ENCODE measurements at regions not wholly inside any gene's neighbourhood (a gene's known extent, or its start where the extent isn't known, plus 50 kb on each side); places are given as distances from the start of the nearest gene placed in this dataset.
"Not testable (repeated sequence)": the region's sequence is repeated elsewhere in the genome, so short reads cannot be mapped to it uniquely, and the experiment has no call there.

DNA sequence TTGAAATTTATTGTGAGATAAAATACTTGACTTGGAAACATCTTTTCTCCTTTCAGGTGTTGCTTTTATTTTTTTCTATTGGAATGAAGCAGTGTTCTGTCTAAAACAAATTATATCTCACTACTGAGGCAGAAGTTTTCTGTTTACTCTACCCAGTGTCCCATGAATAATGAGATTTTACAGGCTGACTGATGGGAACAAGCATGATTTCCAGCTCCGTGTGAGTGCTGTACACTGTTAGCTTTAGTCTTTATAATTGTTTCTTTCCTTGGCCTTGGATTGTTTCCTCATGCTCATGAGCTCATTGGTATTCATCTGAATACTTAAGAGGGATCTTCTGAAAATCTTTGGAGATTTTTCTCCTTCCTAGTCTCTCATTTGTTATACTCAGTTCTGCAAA lies 2049.5 kb upstream of the PRR20A start:
- H3K4me1 Mint-ChIP-seq (ENCODE audit: low read depth in 2 of 2), result no peaks in the 10 kb centered on the region
- peaks cover 14% of the 10 kb centered on the region for H3K9me3 Mint-ChIP-seq
- H3K27me3 Mint-ChIP-seq, result no peaks in the 10 kb centered on the region
- H3K4me3 Mint-ChIP-seq, result no peak overlapping the region
- no peaks in the 10 kb centered on the region for H3K36me3 Mint-ChIP-seq
- ATAC-seq (no peak), DNase-seq (ENCODE audit: low spot score) (no peak)
- H3K27ac Mint-ChIP-seq, result no peak overlapping the region

- Mint-ChIP-seq H3K27ac (no peak overlapping the region), H3K4me3 (no peak overlapping the region), H3K36me3 (peaks cover 4% of the 10 kb centered on the region), H3K4me1 (ENCODE audit: low read depth in 2 of 2) (no peaks in the 10 kb centered on the region), H3K9me3 (peaks cover 15% of the 10 kb centered on the region), H3K27me3 (no peaks in the 10 kb centered on the region)
- DNase-seq (ENCODE audit: low spot score) (no peak), ATAC-seq (no peak)
Observed at GRCh38 chr13:55106509-55106908, 2034.2 kb upstream of the PRR20A start.

GRCh38 chr13:55120631-55121030 lies 2020.1 kb upstream of the PRR20A start:
- Mint-ChIP-seq H3K4me1 (ENCODE audit: low read depth in 2 of 2) (no peaks in the 10 kb centered on the region), H3K27ac (no peak overlapping the region), H3K27me3 (no peaks in the 10 kb centered on the region), H3K36me3 (no peaks in the 10 kb centered on the region), H3K4me3 (no peak overlapping the region), H3K9me3 (peaks cover 14% of the 10 kb centered on the region)
- DNase-seq (ENCODE audit: low spot score) (no peak), ATAC-seq (no peak)

DNA sequence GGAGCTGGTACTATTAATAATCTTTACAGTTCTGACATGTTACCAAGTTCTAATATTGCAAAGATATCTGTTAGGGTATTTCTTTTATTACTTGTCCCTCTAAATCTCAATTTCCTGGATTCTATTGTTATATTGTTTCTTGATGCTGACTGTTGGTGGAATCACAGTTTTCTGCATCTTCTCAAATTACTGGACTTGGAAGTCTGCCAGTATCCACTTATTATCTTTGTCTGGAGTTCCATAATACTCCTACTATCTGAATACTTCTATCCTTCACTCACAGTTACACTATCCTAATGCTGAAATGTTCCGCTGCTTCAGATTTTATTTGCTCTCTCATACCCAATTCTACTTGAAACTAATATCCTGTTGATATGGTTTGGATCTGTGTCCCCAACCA lies 1985.7 kb upstream of the PRR20A start:
- ATAC-seq, result no peak

GRCh38 chr13:55159765-55160164 lies 1981.0 kb upstream of the PRR20A start:
- Mint-ChIP-seq H3K27me3 (no peaks in the 10 kb centered on the region), H3K4me1 (ENCODE audit: low read depth in 2 of 2) (no peaks in the 10 kb centered on the region), H3K36me3 (no peaks in the 10 kb centered on the region), H3K4me3 (no peak overlapping the region), H3K27ac (no peak overlapping the region), H3K9me3 (peaks cover 34% of the 10 kb centered on the region)
- ATAC-seq (no peak), DNase-seq (ENCODE audit: low spot score) (no peak)

More for the DNA sequence above, 1985.7 kb upstream of the PRR20A start:
- Mint-ChIP-seq H3K27me3 (no peaks in the 10 kb centered on the region), H3K9me3 (peaks cover 33% of the 10 kb centered on the region), H3K4me3 (no peak overlapping the region), H3K27ac (no peak overlapping the region), H3K36me3 (no peaks in the 10 kb centered on the region), H3K4me1 (ENCODE audit: low read depth in 2 of 2) (no peaks in the 10 kb centered on the region)
- no peak for DNase-seq (ENCODE audit: low spot score)

DNA sequence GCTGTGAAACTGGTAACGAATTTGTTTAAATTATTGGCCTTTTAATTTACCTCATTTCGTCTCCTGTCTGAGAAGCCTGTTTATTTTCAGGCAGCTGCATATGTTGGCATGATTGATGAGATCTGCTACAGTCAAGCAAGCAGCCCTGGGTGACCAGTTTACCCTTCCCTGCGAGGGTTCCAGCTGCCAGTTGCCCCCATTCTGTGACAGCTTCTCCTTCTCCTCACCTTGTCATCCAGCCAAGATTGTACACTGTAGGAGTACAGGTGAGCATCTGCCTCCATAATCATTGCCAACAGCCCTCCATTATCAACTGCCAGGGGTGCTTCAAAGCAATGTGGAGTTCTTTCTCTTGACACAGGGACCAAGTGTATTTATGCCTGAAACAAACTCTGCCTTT lies 1979.9 kb upstream of the PRR20A start:
- DNase-seq (ENCODE audit: low spot score) (no peak), ATAC-seq (no peak)
- Mint-ChIP-seq H3K9me3 (peaks cover 26% of the 10 kb centered on the region), H3K36me3 (no peaks in the 10 kb centered on the region), H3K4me1 (ENCODE audit: low read depth in 2 of 2) (no peaks in the 10 kb centered on the region), H3K27me3 (no peaks in the 10 kb centered on the region), H3K4me3 (no peak overlapping the region), H3K27ac (no peak overlapping the region)

DNA sequence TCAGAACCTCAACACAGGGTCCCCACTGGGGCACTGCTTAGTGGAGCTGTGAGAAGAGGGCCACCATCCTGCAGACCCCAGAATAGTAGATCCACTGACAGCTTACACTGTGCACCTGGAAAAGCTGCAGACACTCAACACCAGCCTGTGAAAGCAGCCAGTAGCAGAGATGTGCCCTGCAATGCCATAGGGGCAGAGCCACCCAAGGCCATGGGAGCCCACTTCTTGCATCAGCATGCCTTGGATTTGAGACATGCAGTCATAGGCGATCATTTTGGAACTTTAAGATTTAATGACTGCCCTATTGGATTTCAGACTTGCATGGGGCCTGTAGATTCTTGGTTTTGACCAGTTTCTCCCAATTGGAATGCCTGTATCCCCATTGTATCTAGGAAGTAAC lies 1962.1 kb upstream of the PRR20A start:
- H3K4me1 Mint-ChIP-seq (ENCODE audit: low read depth in 2 of 2); H3K27me3 Mint-ChIP-seq; ATAC-seq; H3K4me3 Mint-ChIP-seq; H3K27ac Mint-ChIP-seq; DNase-seq (ENCODE audit: low spot score): not testable (repeated sequence)
- Mint-ChIP-seq H3K36me3 (peaks cover 12% of the 10 kb centered on the region), H3K9me3 (peaks cover 21% of the 10 kb centered on the region)

DNA sequence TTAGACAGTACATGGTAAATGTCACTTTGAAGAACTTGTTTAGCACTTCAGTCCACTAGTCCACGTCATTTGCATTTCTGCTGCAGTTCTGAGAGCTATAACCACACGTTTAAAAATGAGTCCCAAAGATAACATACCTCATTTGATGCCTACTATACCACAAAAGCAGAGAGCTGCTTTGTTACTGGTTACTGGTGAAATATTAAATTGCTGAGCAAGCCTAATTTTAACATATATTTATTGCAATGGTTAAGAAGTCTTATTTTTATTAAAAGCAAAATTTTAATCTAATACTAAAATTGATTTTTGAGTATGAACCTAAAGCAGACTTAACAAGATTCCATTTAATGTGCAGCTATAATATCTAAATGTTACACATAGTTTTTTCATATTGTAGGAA lies 1949.7 kb upstream of the PRR20A start:
- Mint-ChIP-seq H3K36me3 (no peaks in the 10 kb centered on the region), H3K27me3 (no peaks in the 10 kb centered on the region), H3K4me3 (no peak overlapping the region), H3K9me3 (no peaks in the 10 kb centered on the region), H3K27ac (no peak overlapping the region), H3K4me1 (ENCODE audit: low read depth in 2 of 2) (no peaks in the 10 kb centered on the region)
- ATAC-seq, result no peak
- DNase-seq (ENCODE audit: low spot score), result no peak

DNA sequence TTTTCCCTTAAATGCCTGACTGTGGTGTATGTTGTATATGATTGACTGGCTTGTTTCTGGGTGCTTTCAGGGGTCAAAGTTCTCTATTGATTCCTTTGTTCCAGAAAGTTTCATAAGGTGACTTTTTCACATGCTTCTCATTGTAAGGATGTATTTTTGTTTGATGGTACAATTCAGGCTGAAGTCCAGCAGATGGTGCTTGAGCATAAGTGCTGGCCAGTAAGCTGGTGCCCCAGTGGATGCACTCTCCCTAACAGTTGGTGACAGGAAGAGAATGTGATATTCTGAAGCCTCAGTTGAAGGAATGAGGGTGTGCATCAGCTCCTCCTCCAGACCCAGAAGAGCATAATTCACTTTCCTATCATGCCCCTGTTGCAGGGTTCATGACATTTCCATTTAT lies 1941.6 kb upstream of the PRR20A start:
- ATAC-seq, result no peak

DNA sequence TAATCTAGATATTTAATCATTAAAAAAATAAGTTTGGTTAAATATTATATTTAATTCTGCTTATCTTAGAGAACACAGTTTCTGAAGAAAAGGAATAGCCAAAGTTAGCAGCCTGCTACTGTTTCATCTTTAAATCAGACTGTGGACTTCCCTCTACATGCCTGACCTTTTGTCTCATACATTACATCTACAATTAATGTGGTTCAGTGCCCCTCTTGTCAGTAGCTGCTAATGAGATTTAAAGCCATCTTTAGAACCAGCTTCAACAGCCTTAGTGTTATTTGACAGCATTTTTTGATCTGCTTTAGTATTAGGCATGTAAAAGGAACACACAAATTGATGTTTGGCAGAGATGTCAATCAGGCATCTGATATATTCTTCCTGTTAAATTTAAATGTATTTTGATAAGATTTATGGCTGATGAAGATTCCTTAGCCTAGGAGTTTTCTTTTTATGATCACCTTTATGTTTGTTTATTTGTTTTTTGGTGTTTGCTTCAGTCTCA lies 1925.8 kb upstream of the PRR20A start:
- Mint-ChIP-seq H3K4me3 (no peak overlapping the region), H3K27ac (no peak overlapping the region), H3K4me1 (ENCODE audit: low read depth in 2 of 2) (no peaks in the 10 kb centered on the region), H3K9me3 (peaks cover 6% of the 10 kb centered on the region), H3K27me3 (no peaks in the 10 kb centered on the region), H3K36me3 (no peaks in the 10 kb centered on the region)
- ATAC-seq, result no peak
- no peak for DNase-seq (ENCODE audit: low spot score)

More for the DNA sequence above, 1941.6 kb upstream of the PRR20A start:
- no peak overlapping the region for H3K27ac Mint-ChIP-seq
- H3K9me3 Mint-ChIP-seq, result peaks cover 11% of the 10 kb centered on the region
- no peaks in the 10 kb centered on the region for H3K4me1 Mint-ChIP-seq (ENCODE audit: low read depth in 2 of 2)
- DNase-seq (ENCODE audit: low spot score), result no peak
- no peak overlapping the region for H3K4me3 Mint-ChIP-seq
- H3K27me3 Mint-ChIP-seq, result no peaks in the 10 kb centered on the region
- H3K36me3 Mint-ChIP-seq, result peaks cover 6% of the 10 kb centered on the region

DNA sequence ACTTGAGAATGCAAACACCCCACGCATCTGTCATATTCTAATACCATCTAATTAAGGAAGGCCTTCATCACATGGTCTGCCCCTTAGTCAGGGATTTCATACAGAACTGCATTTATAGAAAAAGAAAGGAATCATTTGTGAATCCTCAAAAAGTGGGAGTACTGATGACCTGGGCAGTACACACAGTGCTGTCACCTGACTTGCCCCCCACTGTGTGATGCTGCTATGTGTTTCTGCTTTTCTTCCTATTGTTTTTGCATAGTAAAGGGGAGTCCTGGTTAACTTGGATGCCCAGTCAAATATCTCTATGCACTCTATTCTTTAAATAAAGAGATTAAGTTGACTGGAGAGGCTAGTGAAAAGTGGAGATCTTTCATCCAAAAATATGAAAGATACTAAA lies 1921.2 kb upstream of the PRR20A start:
- Mint-ChIP-seq H3K27me3 (no peaks in the 10 kb centered on the region), H3K9me3 (peaks cover 3% of the 10 kb centered on the region), H3K36me3 (no peaks in the 10 kb centered on the region), H3K27ac (no peak overlapping the region), H3K4me3 (no peak overlapping the region), H3K4me1 (ENCODE audit: low read depth in 2 of 2) (no peaks in the 10 kb centered on the region)
- no peak for ATAC-seq
- DNase-seq (ENCODE audit: low spot score), result no peak

DNA sequence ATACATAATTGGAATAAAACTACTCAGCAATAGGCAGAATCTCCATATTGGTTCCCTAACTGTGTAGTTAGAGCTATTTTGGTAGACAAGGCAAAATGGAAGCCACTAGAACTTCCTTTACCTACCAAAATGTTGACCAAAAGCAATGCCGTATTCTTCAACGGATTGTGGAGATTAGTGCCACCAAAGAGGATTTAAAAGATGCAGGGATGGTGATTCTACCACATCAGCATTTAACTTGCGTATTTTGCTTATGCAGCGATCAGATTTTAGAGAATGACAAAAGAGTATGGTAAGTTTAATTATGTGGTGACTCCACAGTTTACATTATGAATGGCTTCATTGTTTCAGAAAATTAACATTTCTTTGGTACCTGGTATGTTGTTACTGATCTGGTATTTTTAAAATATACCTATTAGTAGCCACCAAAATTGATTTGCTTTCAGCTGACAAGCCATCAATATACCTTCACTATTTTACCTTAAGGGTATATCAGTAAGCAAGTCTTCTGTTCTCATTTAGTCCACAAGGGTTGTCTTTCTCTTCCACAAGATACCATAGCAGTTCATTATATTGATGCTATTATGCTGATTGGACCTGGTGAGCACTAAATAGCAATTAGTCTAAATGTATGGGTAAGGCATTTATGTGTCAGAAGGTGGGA lies 1910.7 kb upstream of the PRR20A start:
- Mint-ChIP-seq H3K27ac (no peak overlapping the region), H3K9me3 (peaks cover 8% of the 10 kb centered on the region), H3K27me3 (no peaks in the 10 kb centered on the region), H3K4me1 (ENCODE audit: low read depth in 2 of 2) (no peaks in the 10 kb centered on the region), H3K36me3 (peaks cover 5% of the 10 kb centered on the region), H3K4me3 (no peak overlapping the region)
- DNase-seq (ENCODE audit: low spot score), result no peak
- no peak for ATAC-seq

DNA sequence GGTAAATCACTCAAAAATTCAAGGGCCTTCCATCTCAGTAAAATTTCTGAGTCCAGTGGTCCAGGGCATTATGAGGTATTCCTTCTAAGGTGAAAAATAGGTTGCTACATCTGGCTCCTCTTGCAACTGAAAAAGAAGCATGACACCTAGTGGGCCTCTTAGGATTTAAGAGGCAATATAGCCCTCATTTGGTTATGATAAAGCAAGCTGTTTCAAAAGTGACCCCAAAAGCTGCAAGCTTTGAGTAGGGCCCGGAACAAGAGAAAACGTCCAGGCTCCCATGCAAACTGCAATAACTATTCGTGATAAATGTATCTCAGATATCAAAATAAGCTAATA lies 1910.2 kb upstream of the PRR20A start:
- H3K4me1 Mint-ChIP-seq (ENCODE audit: low read depth in 2 of 2), result no peaks in the 10 kb centered on the region
- peaks cover 8% of the 10 kb centered on the region for H3K9me3 Mint-ChIP-seq
- no peak overlapping the region for H3K27ac Mint-ChIP-seq
- H3K4me3 Mint-ChIP-seq, result no peak overlapping the region
- peaks cover 5% of the 10 kb centered on the region for H3K36me3 Mint-ChIP-seq
- H3K27me3 Mint-ChIP-seq, result no peaks in the 10 kb centered on the region
- DNase-seq (ENCODE audit: low spot score) (no peak), ATAC-seq (no peak)

DNA sequence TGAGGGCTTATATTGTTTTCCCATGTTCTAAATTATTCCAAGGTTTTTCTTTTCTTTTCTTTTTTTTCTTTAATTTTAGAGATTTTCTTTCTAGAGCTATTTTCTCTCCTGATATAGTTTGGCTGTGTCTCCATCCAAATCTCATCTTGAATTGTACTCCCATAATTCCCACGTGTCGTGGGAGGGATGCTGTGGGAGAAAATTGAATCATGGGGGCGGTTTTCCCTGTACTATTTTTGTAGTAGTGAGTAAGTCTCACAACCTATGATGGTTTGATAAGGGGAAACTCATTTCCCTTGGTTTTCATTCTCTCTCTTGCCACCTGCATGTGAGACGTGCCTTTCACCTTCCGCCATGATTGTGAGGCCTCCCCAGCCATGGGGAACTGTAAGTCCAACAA lies 1906.4 kb upstream of the PRR20A start:
- Mint-ChIP-seq H3K4me3 (no peak overlapping the region), H3K4me1 (ENCODE audit: low read depth in 2 of 2) (no peaks in the 10 kb centered on the region), H3K9me3 (peaks cover 17% of the 10 kb centered on the region), H3K27ac (no peak overlapping the region), H3K36me3 (peaks cover 12% of the 10 kb centered on the region), H3K27me3 (no peaks in the 10 kb centered on the region)
- DNase-seq (ENCODE audit: low spot score) (no peak), ATAC-seq (no peak)

DNA sequence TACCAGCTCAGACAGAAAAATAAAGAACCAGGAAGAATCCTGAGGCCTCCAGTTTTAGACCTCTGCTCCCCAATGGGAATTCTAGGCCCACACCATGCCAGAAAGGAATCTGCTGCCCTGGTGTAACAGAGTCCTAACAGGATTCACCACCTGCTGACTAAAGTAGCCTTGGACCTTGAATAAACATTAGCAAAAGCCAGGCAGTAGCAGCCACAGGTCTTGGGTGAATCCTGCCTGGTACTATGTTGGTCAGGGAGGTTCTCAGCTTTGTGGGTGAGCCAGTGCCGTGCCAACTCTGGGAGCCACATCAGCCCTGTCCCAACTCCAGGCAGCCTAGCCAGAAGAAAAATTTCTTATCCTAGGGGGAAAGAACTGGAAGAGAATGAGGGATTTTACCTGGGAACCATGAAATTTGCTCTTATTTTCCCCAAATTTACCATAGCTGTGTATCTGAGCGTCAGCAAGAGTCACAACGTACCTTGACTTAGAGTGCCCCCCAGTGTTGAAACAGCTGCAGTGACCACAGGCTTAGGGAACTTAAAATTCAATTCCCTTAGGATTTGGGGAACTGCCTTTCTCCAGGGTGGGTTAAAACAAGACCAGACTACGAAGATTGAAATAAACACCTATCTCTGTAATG lies 1895.6 kb upstream of the PRR20A start:
- DNase-seq (ENCODE audit: low spot score), result no peak
- Mint-ChIP-seq H3K4me1 (ENCODE audit: low read depth in 2 of 2) (no peaks in the 10 kb centered on the region), H3K27me3 (no peaks in the 10 kb centered on the region), H3K27ac (no peak overlapping the region), H3K4me3 (no peak overlapping the region), H3K36me3 (no peaks in the 10 kb centered on the region), H3K9me3 (peaks cover 13% of the 10 kb centered on the region)
- ATAC-seq, result no peak

Measured in natural killer cell treated with Interleukin-12 subunit alpha and Interleukin-12 subunit beta and Interleukin-15 and Interleukin-18, amount 100 ng/mL, for 72 hours (primary cell).